GM19452 (cell line): ENCODE measurements at regions not wholly inside any gene's neighbourhood (a gene's known extent, or its start where the extent isn't known, plus 50 kb on each side); places are given as distances from the start of the nearest gene placed in this dataset.

ENCODE experiments used
- ATAC-seq: cut with Tn5 transposase; IDR thresholded peaks from one replicate; pipeline ENCODE4 v1.9.1; 2021; ENCODE audit not compliant: unreplicated experiment

DNA sequence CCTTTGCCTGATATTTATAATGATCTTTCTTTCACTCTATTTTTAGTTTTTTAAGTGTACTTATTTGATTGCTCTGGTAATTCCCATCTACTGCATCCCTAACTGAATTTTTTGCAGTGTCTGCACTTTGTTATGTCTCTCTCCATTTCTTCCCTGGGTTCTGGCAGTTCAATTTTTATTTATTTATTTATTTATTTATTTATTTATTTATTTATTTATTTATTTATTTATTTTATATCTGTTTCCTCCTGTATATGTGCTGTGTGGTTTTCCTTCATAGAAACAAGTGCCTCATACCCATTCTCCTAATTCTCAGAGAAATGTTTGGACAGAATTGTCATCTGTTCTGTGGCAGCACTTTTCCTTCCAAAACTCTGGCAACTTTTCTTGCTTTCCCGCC lies 2370.8 kb upstream of the WWC1 start:
- ATAC-seq, result no peak

DNA sequence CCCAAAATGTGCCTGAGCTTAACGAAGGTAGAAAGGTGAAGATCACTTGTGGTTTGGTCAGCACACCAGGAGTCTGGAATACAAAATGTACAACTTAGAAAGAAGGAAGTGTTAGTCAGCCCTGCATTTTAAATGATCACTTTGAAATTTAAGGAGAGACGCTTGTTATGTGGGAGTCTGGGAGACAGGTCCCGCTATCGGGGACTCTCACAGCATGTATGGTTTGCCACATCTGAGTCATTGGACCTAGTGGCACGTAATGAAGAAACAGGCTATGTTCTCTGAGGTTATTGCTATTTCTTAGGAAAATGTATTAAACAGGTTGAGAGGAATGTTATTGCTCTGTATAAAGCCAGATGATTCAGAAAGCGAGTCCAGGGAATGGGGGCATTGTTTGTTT lies 2362.5 kb upstream of the WWC1 start:
- no peak for ATAC-seq

DNA sequence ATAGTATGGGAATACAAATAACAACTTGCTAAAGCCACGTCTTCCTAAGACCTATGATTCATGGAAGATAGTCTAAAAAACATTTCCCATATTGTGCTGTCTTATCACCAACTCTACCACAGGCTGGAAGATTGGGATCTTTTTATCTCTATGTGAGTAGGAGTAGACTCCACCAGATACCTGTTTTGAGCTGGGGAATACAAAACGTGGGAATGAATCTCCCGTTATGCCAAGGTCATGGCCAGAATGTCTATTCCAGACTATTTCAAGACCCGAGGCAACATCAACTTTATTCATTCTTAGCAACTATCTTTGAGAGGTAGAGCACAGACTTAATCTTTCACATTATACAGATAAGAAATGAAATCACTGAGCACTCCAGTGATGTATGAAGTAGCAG lies 2350.9 kb upstream of the WWC1 start:
- no peak for ATAC-seq

DNA sequence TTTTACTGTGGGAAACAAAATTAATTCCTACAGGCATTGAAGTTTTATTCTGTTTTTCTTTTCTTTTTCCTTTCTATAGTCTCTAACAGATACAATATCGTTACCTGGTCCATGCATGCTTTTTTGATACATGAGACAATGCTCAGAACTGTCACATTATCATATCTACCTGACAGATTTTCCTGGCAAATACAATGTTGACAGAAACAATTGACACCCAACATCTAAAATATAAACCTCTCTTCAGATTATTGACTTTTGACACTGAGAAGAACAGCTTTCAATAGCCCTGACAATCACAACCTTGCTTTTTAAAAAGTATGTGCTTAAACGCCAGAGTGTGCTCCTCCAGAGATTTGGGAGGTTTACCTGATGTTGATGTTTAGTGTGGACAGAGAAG lies 2334.6 kb upstream of the WWC1 start:
- no peak for ATAC-seq

DNA sequence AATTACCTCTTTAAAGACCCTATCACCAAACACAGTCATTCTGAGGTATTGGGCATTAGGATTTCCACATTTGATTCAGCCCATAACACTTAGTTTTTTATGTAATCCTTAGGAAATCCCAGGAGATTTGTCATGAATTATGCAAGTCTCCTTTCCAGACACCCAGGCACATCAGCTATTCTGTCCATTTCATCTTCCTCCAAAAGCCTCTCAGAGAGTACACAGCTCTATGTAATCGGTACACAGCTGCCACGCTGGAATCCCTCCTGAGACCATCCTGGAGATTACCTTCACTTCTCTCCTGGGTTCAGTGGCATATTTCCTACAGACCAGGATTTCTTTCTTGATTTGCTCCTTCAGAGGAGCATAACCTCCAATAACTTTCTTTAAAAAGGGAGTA lies 2309.8 kb upstream of the WWC1 start:
- ATAC-seq, result no peak

DNA sequence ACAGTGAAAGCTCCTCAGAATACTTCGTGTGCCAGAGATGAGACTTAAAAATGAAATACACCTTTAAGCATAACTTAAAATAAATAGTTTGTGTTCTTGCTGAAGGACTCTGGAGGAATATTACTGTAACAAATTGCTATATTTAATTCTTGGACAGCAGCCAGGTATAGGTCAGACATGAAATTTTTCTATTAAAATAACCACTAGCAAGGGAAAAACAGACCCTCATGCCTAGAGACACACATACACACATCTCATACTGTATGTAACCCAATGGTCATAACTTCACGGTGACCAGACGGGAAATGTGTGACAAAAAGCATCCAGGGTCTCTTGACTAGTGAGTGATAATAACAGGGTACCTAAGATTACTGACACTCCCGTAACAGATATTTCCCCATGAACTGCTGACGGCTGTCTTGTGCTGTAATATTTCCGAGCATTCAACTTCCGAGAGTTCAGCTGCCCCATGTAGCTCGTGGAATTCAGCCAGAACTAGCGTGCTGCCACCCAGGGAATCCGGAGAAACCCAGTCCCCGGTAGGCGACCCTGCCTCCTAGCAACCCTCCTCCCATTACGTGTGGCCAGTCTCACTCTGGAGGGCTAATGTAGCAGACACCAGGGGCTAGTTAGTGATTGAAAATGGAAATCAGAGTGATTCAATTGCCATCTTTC lies 2295.1 kb upstream of the WWC1 start:
- no peak for ATAC-seq

DNA sequence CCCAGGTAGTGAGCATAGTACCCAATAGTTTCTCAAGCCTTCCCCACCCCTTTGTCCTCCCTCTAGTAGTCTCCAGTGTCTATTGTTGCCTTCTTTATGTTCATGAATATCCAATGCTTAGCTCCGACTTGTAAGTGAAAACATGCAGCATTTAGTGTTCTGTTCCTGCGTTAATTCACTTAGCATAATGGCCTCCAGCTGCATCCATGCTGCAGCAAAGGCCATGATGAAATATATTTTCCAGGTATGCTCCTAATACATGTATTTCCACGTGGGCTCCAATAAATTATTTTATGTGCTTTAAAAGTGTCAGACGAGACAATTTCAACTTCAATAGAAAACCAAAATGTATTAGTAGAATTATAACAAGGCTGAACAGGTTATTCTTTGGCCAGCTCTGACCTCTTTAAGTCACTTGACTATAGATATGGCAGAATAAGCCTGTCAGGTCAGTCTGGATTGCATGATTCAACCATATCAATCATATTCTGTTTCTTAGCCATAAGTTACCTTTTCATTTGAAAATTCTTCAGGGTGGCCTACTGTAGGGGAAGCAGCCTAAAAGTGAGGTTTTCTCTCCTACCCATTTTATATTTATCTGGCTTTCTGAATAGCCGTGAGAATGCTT lies 2291.6 kb upstream of the WWC1 start:
- ATAC-seq, result no peak

DNA sequence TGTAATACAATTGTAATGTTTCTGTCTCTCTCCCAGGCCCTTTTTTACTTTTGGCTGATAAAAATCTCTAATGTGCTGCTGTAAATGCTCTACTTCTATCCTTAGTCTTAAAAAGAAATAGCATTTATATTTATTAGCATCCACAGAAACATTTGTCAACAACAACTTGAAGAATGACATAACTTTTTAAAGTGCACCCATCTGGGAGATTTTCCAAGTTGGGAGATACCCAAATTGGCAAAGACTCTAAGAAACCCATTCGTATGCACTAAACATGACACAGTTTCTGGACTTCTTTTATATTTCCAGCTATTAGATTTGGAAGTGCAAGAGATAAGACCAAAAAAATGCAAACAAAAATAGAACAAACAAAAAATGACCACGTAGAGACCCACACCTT lies 2287.4 kb upstream of the WWC1 start:
- ATAC-seq, result no peak

DNA sequence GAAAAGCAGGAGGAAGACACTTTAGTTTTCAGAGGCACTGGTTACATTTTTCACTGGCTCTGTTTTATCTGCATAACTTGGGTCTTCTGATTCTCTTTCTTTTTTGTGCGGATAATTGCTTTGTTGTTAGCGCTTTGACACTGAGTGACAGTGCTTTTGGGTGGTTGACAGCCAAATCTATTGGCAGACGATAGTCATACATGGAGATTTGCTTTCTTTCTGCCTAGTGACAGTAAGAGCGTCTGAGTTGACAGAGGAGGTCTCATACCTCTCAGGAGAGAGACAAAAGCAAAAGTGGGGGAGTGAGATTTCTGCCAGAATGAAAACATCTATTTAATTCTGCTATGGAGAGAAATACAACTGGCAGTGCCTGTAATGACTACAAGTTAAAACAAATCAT lies 2278.0 kb upstream of the WWC1 start:
- ATAC-seq, result no peak

DNA sequence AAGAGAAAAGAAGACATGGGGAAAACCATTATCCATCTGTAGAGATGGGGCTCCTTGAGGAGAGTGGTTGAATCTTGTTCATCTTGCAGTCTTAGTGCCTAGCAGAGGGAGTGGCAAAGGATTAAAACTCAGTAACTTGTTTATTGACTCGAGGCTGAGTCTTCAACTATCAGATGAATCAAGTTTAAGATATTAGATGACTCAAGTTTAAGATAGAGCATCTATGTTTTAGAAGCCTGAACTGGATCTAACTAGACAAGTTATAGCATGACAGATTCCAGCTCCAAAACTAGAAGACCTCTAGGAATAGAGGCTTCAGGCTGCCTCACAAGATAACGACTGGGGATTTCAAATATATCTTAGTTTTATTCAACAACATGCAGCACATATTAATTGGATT lies 2277.2 kb upstream of the WWC1 start:
- no peak for ATAC-seq

DNA sequence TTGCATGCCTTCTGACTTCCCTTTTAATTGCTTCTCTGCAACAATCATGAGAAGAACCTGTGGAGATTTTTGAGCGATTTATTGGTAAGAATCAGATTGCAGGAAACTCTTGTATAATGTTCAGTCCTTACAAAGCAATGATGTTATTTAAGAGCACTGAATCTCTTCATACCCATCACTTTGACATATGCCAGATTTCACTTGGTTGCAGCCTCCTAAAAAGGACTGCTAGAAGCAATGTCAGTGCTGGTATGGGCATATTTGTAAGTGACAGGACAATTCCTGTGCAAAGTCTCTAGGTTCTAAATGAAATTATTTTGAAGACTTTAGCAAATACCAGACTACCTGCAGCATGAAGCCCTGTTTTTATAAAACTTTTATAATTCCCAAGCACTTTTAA lies 2272.7 kb upstream of the WWC1 start:
- ATAC-seq, result no peak

DNA sequence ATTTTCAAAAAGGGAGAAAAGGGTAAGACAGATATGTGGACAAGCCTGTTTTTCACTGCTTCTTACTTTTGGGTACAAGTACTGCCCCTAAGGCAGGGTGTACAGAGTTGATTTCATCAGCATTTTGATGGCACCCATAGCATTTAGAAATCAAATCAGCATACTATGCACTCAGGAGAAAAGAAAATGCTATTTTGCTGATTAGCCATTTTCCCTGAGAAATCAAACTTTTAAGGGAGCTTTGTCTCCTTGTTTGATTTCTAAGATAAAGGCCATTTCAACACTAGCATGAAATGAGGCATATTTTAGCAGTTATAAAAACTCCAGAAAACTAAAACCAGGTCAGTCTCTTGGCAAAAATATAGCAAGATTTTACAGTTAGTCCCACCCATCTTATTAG lies 2269.4 kb upstream of the WWC1 start:
- no peak for ATAC-seq

DNA sequence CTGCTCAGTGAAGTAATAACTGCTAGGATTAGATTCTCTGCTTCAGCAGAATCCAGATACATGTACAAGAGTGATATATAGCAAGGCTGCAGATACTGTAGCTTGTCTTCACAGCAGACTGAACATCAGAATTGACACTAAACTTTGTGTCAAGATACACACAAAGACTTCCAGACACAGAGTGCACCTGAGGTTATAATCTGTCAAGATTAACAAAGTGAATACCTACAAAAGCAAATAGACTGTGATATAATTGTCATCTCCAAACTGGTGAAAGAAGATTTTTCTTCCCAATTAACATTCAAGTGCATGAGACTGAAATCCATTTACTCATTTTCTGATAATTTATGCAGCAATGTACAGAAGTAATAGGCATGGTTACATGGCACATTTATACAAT lies 2266.5 kb upstream of the WWC1 start:
- ATAC-seq, result no peak

DNA sequence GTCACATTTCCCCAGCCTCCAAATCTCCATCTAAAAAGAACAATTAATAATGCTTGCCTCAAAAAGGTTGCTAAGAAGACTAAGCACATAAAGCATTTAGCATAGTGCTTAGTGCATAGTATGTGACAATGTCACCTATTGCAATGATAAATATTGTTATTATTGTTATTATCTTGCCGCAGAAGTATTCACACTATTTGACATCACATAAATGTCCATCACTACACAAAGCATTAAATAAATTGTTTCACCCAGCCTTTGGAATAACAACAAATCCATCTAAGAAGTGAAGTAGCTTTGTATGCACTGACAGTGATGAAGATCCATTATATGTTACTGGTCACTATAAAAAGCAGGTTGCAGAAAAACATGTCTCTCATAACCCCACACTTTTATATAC lies 2263.9 kb upstream of the WWC1 start:
- no peak for ATAC-seq

DNA sequence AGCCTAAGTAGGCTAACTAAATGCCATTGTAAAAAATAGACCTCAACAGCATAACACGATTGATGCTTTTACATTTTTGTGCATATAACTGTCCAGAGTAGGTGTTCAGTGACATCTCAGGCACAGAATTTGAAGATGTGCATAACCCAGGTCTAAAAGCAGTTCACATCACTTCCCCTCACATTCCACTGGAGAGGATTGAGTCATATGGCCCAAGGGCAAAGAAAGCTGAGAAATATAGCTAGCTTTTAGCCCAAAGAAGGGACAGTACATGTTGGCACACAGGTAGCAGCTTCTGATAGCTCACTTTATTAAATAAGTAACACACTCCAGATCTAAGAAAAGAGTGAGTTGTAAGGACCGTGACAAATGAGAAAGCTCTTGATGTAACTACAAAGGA lies 2259.5 kb upstream of the WWC1 start:
- no peak for ATAC-seq

DNA sequence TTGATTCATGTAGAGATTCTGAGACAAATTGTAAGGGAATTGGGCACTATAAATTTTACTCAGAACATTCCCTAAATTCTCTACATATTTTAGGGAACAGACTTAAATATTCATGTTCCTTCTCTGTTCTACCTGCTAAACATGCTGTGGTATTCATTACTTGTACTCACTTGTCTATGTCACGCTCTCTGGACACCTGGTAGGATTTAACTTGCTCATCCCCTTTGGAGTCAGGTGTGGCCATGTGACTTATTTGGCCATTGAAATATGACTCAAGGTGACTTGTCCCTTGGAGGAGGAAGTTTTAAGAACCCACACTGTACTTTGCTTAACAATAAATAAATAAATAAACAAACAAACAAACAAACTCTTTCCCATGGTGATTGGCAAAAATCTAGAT lies 2258.8 kb upstream of the WWC1 start:
- no peak for ATAC-seq

DNA sequence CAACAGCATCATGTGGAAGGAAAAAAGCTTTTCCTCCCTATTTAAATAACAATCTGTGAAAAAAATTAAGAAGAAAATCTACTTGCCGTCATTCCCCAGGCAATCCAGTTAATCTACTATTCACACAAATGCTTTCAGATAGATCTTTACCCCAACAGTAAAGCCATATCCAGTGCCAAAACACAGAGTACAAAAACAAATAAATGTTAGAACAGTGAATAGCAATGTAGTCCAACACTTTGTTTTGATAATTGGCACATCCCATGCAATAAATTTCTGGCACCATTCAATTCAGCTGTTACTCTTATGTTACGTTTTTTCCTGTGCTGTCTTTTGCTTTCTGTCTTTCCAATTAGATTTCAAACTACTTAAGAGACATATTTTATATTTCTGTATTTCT lies 2245.5 kb upstream of the WWC1 start:
- ATAC-seq, result no peak

DNA sequence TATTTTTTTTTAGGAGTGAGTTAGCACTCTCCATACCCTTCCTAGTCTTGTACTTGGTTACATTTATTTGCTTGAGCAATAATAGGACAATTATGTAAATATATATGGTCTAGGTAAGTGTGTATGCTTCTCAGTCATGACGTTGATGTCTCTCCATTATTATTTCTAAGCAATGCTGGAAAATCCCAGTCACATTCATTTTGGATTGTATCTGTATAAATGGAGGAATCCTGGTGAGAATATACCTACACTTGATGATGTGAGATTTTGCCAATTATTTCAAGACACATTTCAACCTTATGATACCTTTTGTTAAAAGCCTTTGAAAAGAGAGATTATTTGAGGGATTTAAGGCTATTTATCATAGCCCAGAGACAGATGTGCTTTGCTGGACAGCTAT lies 2244.5 kb upstream of the WWC1 start:
- ATAC-seq, result no peak

DNA sequence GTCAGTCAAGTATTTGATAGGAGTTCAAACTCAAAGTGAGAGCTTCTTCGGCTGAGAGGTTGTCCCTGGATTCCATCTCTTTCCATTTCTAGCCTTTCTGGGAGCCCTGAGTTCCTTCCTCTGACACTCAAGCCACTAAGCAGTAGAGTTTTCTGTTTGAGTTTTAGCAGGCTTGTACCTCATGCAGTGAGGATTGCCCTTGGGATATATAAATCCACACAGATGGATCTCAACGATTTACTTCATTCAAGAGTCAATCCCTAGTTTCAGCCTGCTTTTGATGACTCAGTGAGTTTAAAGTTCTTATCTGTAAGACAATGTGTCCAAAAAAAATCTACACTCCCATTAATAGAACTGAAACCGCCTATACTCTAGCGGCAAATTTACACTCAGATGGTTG lies 2240.9 kb upstream of the WWC1 start:
- no peak for ATAC-seq

DNA sequence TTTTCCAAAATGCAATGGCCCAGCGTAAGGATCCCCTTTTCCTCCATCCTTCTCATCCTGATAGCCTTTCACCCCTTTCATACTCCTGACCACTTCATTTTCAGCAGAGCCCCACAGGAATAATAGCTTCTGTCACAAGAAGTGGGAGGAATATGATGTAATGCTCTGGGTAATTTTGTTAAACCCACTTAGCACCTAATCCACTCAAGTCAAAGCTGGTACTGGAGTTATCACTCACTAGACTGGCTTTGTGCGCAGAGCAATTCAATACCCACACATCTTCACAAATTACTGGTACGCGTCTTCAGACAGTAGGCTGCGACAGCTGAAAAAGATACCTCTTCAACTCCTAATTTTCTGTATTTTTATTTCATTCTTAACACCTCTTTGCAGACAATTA lies 2232.8 kb upstream of the WWC1 start:
- ATAC-seq, result no peak

DNA sequence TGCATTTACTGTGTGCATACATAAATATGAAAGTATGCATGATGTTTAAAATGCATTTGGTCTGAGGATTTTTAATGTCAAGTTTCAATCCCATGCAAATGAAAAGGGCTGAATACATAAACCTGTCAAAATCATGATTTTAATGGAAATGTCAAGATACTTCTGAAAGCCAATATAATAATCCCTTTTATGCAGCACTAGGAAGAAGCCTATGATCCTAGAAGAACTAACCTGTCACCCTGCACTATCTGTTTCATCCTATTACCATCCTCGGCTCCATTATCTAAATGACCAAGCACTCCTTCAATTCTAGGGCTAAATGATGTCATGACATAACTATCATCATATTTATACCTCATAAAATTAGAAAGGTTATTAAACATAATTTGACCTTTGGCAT lies 2229.4 kb upstream of the WWC1 start:
- no peak for ATAC-seq

DNA sequence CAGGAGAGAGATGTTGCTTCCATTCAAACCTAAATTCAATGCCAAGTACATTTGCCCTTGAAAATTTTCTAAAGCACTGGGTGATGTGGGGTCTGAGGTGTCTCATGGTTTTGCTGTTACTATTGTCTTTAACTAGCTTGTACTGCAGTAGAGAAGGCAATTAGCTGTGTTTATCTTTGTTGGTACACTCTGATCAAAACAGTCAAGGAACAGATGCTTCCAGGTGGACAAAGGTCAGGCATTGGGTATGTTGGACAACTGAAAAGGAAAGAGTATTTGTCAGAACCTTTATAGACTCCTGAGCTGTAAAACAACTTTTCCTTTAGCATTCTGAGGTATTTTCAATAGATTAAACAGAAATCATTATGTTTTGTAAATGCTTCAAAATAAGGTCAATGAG lies 2228.7 kb upstream of the WWC1 start:
- ATAC-seq, result no peak

DNA sequence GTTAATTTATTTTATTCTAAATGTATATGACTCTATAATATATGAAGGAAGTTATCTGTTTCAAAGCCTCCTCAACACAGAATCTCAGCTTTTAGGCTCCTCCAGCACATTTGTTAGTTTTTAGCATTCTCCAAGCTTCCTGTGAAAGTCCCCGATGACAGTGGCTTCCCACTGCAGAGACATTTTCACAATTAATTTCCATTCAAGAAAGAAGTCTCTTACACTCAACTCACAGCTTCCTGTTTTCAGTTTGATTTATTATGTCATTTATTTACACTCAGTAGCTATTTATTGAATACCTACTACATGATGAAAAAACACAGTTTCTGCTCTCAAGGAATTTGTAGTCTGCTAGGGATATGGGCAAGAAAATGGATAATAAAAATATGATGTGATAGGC lies 2228.2 kb upstream of the WWC1 start:
- ATAC-seq, result no peak
